ENCODE measurements at regions not wholly inside any gene's neighbourhood (a gene's known extent, or its start where the extent isn't known, plus 50 kb on each side); places are given as distances from the start of the nearest gene placed in this dataset.

DNA sequence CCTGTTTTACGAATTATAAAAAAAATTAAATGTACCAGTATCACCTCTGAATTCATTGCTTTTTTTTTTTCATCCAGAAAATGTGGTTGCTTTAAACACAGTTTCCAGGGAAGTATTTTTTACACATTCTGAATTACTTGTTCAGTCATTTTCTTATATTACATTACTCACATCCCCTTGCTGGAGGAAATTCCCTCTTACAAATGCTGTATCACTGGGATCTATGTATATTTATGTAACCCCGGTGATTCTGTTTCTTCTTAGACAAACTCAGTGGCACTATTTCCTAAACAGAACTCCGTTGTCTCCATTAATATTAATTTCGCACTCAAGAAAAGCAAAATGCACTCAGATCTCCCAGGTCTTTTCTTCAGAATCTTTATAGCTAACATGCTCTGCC is 1078.5 kb upstream of the ZEB2 start:
- Histone ChIP-seq H3K4me1 (no peaks in the 10 kb centered on the region), H3K27me3 (ENCODE audit: control insufficient read depth, insufficient read depth, low read length) (no peaks in the 10 kb centered on the region), H3K9ac (no peak overlapping the region), H3K4me3 (ENCODE audit: low read depth, low read length) (no peak overlapping the region), H3K79me2 (no peaks in the 10 kb centered on the region), H3K9me3 (ENCODE audit: control insufficient read depth, low read length) (no peaks in the 10 kb centered on the region), H3K27ac (no peak overlapping the region), H3K36me3 (ENCODE audit: control insufficient read depth, insufficient read depth, low read length) (no peaks in the 10 kb centered on the region), H2AFZ (no peak overlapping the region), H3K4me2 (ENCODE audit: low read length) (no peak overlapping the region)
- TF ChIP-seq, protein P1, sequence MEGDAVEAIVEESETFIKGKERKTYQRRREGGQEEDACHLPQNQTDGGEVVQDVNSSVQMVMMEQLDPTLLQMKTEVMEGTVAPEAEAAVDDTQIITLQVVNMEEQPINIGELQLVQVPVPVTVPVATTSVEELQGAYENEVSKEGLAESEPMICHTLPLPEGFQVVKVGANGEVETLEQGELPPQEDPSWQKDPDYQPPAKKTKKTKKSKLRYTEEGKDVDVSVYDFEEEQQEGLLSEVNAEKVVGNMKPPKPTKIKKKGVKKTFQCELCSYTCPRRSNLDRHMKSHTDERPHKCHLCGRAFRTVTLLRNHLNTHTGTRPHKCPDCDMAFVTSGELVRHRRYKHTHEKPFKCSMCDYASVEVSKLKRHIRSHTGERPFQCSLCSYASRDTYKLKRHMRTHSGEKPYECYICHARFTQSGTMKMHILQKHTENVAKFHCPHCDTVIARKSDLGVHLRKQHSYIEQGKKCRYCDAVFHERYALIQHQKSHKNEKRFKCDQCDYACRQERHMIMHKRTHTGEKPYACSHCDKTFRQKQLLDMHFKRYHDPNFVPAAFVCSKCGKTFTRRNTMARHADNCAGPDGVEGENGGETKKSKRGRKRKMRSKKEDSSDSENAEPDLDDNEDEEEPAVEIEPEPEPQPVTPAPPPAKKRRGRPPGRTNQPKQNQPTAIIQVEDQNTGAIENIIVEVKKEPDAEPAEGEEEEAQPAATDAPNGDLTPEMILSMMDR (IDR thresholded peaks at IDR 0.05) = no peak

DNA sequence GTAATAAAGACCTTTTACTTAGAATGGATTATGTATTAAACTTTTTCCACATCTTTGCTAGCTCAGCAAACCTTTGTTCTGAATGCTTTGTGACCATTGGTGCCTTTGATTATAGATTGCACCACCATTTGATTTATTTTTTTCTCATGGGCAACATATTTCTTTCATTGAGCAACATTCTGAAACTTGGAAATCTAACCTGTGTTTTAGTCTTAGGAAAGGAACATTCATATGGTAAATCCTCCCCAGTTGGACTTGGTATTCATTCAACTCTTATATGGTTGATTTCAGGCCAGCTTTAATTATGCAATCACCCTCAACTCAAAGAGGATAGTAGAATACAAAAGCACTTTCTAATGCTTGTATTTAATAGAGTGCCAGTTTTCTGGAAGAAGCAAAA is 1077.9 kb upstream of the ZEB2 start:
- Histone ChIP-seq H3K9me3 (ENCODE audit: control insufficient read depth, low read length) (no peaks in the 10 kb centered on the region), H3K27ac (no peak overlapping the region), H3K36me3 (ENCODE audit: control insufficient read depth, insufficient read depth, low read length) (no peaks in the 10 kb centered on the region)

DNA sequence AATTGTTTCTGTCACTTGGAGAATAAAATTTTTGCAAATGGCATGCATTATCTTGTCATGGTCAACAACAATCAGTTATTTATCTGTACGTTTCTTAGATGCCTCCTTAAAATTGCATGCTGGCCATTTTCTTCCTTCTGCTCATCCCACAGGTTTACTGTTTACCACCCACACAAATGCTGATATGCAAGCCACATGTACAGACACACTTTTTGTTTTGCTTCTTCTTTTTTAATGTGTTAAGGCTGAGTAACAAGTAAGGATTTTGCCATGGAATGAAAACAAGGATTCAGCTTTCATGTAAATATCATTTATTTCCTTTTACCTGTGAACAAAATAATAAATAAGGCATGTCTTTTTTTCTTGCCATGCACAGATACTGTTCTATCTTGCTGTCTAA is 1077.1 kb upstream of the ZEB2 start:
- Histone ChIP-seq H3K27me3 (ENCODE audit: control insufficient read depth, insufficient read depth, low read length) (no peaks in the 10 kb centered on the region), H3K4me2 (ENCODE audit: low read length) (no peak overlapping the region), H3K27ac (no peak overlapping the region), H3K79me2 (no peaks in the 10 kb centered on the region), H3K4me1 (no peaks in the 10 kb centered on the region), H2AFZ (no peak overlapping the region), H3K9ac (no peak overlapping the region), H3K9me3 (ENCODE audit: control insufficient read depth, low read length) (no peaks in the 10 kb centered on the region), H3K4me3 (ENCODE audit: low read depth, low read length) (no peak overlapping the region), H3K36me3 (ENCODE audit: control insufficient read depth, insufficient read depth, low read length) (no peaks in the 10 kb centered on the region)
- TF ChIP-seq, protein P1 (IDR thresholded peaks at IDR 0.05) = no peak

More for the DNA sequence above, 1077.9 kb upstream of the ZEB2 start:
- H3K9ac ChIP-seq = no peak overlapping the region
- TF ChIP-seq, protein P1 (IDR thresholded peaks at IDR 0.05) = no peak
- no peak overlapping the region for H2AFZ ChIP-seq
- H3K4me1 ChIP-seq = no peaks in the 10 kb centered on the region
- no peak overlapping the region for H3K4me3 ChIP-seq (ENCODE audit: low read depth, low read length)
- H3K27me3 ChIP-seq (ENCODE audit: control insufficient read depth, insufficient read depth, low read length) = no peaks in the 10 kb centered on the region
- no peaks in the 10 kb centered on the region for H3K79me2 ChIP-seq
- no peak overlapping the region for H3K4me2 ChIP-seq (ENCODE audit: low read length)

DNA sequence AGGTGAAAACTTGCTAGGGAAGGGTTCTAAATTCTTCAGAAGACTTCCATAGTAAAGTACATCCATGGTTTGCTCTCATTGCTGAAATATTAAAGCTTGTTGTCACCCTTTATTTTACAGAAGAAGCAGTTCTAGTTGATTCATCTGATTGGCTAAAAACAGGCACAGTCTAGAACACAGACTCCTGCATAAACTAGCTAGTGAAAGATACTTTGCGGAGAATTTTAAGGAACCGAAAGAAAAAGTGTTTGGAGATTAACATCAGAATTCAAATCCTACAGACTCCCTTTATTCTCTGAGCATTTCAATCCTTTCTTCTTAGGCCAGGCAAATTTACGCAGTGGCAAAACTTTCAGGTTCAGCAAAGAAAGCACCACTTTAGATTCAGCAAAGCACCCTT is 1076.5 kb upstream of the ZEB2 start:
- H3K4me3 ChIP-seq (ENCODE audit: low read depth, low read length) = no peak overlapping the region
- no peaks in the 10 kb centered on the region for H3K27me3 ChIP-seq (ENCODE audit: control insufficient read depth, insufficient read depth, low read length)
- no peaks in the 10 kb centered on the region for H3K9me3 ChIP-seq (ENCODE audit: control insufficient read depth, low read length)
- TF ChIP-seq, protein P1 (IDR thresholded peaks at IDR 0.05) = no peak
- H3K4me1 ChIP-seq = no peaks in the 10 kb centered on the region
- H2AFZ ChIP-seq = no peak overlapping the region
- no peak overlapping the region for H3K27ac ChIP-seq
- no peaks in the 10 kb centered on the region for H3K79me2 ChIP-seq
- no peaks in the 10 kb centered on the region for H3K36me3 ChIP-seq (ENCODE audit: control insufficient read depth, insufficient read depth, low read length)
- H3K4me2 ChIP-seq (ENCODE audit: low read length) = no peak overlapping the region
- no peak overlapping the region for H3K9ac ChIP-seq

DNA sequence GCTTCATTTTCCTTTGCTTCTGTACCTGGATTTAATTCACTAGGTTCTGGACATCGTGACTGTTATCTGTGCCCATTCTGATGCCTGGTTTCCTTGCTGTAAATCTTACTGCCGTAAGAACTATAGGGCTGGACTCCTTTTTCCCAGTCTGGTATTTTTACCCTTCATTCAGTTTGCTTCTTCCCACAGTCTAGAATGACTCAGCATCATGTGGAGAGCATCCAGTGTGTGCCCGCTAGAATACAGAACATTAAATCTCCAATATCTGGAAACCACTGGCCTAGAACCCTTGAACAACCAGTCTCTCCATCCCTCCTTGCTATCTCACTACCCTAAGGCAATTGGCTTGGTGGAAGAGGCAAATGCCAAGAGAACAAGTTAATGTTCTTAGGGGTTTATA is 1075.4 kb upstream of the ZEB2 start:
- Histone ChIP-seq H3K27ac (no peak overlapping the region), H3K27me3 (ENCODE audit: control insufficient read depth, insufficient read depth, low read length) (no peaks in the 10 kb centered on the region), H3K4me2 (ENCODE audit: low read length) (no peak overlapping the region), H3K9ac (no peak overlapping the region), H3K4me3 (ENCODE audit: low read depth, low read length) (no peak overlapping the region), H3K4me1 (no peaks in the 10 kb centered on the region), H3K9me3 (ENCODE audit: control insufficient read depth, low read length) (no peaks in the 10 kb centered on the region), H3K36me3 (ENCODE audit: control insufficient read depth, insufficient read depth, low read length) (no peaks in the 10 kb centered on the region), H3K79me2 (no peaks in the 10 kb centered on the region), H2AFZ (no peak overlapping the region)
- TF ChIP-seq, protein P1 (IDR thresholded peaks at IDR 0.05) = no peak

All from parathyroid adenoma (tissue), 2 donors.